Keratinocyte (primary cell): ENCODE measurements at regions not wholly inside any gene's neighbourhood (a gene's known extent, or its start where the extent isn't known, plus 50 kb on each side); places are given as distances from the start of the nearest gene placed in this dataset.

Experiments
- CTCF ChIP-seq, 3 experiments: IDR thresholded peaks in 1 of 3; conservative IDR thresholded peaks in 1 of 3; optimal IDR thresholded peaks in 1 of 3; 2 replicates in 2 of 3; 3 replicates in 1 of 3; pipeline versions ENCODE3 to v1.5.1; 2011; ENCODE audit warnings: low read length in 3 of 3, mild to moderate bottlenecking in 3 of 3, moderate library complexity in 2 of 3, control low read depth in 1 of 3, inconsistent platforms in 1 of 3; ENCODE audit not compliant: insufficient read depth in 2 of 3; ENCODE audit errors: extremely low read depth in 1 of 3
- EZH2 ChIP-seq: IDR thresholded peaks from one replicate; pipeline ENCODE4 v1.6.1; 2012; ENCODE audit warnings: inconsistent platforms, mild to moderate bottlenecking, low read length, moderate library complexity

- TF ChIP-seq CTCF (optimal IDR thresholded peaks at IDR 0.05 in 1 of 3, IDR thresholded peaks at IDR 0.05 in 1 of 3, conservative IDR thresholded peaks at IDR 0.05 in 1 of 3; ENCODE audit: extremely low read depth in 1 of 3, insufficient read depth in 2 of 3, low read length in 3 of 3) (no peak), EZH2 (no peak)
These were observed 233.0 kb downstream of the ACTR3 start for GRCh38 chr2:114122930-114123329.
